NCI-H2227 treated with DMSO at 0.1 percent for 48 hours (cell line): ENCODE measurements at regions not wholly inside any gene's neighbourhood (a gene's known extent, or its start where the extent isn't known, plus 50 kb on each side); places are given as distances from the start of the nearest gene placed in this dataset.
A peak's percentile ranks its signal among the peaks of the same experiment; 100 is the strongest.

Experiments used
- DNase-seq: peaks from one replicate; lab custom pipeline; 2025; lab: John Stamatoyannopoulos, UW

DNA sequence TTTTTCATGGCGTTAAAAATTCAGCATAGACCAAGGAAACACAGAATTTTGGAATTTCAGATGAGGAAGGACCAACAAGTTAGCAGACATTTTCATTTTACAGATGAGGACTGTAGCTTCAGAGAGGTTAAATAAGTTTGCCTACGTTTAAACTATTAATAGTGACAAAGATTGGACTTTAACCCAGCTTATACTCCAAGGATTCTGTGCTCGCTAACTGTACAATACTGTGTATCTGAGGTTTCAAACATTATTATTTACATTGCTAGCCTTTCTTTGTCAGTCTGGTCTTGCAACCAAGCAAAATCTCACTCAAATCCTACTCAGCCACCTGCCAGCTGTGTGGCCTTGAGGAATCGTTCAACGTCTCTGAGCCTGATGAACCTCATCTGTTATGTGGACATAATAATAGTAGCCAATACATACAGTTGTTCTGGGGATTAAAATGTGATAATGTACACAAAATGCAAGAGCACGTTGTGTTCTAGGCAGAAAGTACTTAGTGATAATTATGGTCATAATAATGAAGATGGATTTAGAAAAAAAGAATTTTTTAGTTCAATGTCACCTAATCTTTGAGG lies 462.4 kb upstream of the TRIB2 start:
- DNase-seq: no peak

DNA sequence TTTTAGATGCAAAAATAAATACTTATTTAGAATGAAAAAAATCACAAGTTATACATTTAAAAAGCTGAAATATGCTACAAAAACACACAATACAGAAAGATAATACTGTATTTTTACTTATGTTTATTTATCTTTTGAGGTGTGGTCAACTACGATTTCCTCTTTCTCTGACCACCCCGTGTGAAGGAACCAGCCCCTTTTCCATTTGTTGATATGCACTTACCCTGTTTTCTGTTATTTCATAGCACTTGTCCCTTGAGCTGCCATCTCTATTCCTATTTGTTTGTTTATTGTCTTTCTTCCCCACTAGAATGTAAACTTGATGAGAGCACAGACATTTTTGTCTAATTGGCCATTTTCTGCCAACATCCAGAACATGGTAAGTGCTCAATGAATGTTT lies 460.5 kb upstream of the TRIB2 start:
- no peak for DNase-seq

DNA sequence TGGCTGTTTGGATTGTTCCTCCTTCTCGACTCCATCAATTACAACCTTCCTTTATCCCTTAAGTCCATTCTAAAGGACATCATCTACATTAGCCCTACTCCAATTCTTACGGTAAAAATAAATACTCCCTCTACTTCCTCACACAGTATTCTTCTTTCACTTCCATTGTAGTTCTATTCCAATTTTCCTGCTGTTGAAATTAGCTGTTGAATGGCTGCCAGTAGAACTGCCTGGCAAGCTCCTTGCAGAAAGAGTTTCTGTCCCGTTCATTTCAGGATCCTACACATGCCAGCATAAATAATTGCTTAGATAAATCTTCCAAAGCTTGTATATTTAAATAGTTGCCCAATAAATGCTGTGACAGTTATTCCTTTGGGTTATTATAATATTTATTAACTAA lies 459.3 kb upstream of the TRIB2 start:
- DNase-seq: no peak

DNA sequence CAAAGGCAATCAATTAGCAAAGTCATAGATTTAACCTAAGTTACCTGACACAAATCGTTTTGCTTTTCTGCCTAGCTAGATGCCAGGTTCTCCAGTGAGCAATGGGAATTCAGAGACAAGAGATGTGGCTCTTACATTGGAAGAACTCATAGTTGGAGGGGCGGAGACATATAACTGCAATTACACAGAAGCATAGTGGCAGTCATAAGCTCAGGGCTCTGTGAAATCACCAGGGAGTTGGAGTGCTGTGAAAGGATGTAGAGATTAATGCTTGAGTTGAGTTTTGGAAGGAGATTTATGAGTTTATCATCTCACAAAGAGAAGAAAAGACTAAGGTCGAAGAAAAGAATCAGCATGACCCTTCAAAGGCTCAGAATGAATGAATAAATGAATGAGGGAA lies 457.2 kb upstream of the TRIB2 start:
- no peak for DNase-seq

- DNase-seq: no peak
Measured at GRCh38 chr2:12261986-12262680, 454.6 kb upstream of the TRIB2 start.

DNA sequence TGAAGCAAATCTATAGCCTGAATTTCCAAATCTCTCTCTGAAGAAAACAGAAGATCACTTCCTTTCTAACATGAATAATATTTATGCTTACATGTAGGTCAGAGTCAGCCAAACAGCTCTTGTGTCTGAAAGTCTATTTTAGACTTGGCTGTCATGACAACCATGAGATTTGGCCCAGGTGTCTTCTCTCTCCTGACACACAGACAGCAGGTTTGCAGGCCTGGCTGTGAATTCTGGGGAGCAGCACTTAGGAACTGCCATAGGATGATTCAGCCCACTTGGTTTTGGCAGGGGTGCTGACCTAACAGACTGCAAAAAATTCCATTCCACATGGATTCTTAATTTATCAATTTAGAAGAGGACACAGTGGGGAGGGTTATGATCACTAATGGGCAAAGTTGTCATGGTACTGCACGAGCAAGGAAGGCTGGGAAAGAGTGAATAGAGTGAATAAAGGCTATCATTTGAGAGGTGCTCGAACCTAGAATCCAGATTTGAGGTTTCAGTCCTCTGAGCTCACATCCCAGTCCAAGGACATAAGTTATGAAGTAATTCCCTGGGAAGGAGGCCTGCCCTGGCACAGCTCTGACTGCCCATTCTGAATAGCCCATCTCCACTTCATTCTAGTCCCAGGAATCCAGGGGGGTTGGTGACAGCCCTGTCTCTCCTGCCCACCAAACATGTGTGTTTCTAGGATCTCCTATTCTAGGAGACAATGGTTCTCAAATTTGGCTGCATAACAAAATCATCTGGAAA lies 453.9 kb upstream of the TRIB2 start:
- no peak for DNase-seq

GRCh38 chr2:12263730-12264129 lies 453.0 kb upstream of the TRIB2 start:
- DNase-seq: no peak

DNA sequence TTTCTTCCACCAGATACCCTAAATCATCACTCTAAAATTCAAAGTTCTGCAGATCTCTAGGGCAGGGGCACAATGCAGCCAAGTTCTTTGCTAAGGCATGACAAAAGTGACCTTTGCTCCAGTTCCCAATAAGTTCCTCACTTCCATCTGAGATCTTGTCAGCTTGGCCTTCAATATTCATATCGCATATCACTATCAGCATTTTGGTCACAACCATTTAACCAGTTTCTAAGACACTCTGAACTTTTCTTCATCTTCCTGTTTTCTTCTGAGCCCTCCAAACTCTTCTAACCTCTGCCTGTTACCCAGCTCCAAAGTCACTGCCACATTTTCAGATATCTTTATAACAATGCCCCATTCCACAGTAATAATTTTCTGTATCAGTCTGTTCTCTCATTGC lies 452.6 kb upstream of the TRIB2 start:
- no peak for DNase-seq

GRCh38 chr2:12265646-12266045 lies 451.1 kb upstream of the TRIB2 start:
- no peak for DNase-seq

GRCh38 chr2:12267042-12267441 lies 449.7 kb upstream of the TRIB2 start:
- DNase-seq: no peak

DNA sequence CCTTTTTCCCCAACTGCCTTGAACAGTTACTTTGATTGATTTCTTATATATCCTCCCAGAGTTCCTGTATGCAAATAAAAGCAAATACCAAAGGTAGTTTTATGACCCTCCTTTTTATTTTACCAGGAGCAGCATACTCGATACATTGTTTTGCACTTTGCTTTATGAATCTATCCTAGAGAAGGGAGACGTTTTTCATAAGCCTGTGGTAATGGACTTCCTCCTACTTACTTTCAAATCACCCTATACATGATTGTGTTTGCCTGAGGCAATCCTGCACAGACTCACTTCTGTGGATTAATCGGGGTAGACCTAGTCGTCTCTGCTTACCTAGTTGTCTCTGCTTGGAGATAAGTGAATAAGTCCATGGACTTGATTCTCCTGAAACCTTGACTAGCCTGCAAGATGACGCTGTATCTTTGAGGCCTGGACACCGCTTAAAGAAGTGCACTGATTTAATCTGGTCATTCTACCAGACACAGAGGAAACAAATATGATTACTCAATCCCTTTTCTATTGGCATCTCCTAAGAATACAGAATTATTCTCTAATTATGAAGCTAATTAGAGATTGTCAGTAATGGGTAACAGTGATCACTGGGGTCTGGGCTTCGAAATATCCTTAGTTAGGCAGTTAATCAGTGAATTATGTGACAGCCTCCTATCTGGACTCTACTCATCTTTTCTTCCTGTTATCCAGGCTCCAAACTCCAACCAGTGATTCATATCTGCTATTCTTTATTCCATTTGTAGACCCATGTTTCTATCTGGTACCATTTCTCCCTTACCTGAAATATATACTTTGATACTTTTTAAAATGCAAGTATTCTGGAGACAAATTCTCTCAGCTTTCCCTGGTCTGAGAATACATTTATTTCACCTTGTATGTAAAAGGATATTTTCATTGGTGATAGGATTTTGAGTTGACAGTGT lies 447.4 kb upstream of the TRIB2 start:
- no peak for DNase-seq

- no peak for DNase-seq
Measured at GRCh38 chr2:12270876-12271588, 445.7 kb upstream of the TRIB2 start.

DNA sequence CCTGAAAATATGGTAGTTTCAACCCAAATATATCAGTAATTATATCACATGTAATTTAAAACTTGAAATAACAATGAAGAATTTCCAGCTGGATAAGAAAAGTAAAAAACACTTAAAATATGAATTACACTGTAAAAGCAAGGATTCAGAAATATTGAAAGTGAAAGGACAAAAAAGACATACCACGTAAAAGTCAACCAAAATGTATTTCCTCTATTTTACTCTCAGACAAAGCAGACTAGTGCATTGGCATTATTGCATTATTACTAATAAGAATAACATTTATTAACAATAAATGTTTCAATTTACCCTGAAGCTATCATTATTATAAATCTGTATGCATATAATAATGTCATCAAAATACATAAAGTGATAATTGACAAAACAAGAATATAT lies 445.1 kb upstream of the TRIB2 start:
- DNase-seq: no peak

- no peak for DNase-seq
Measured at GRCh38 chr2:12273111-12273510, 443.6 kb upstream of the TRIB2 start.

DNA sequence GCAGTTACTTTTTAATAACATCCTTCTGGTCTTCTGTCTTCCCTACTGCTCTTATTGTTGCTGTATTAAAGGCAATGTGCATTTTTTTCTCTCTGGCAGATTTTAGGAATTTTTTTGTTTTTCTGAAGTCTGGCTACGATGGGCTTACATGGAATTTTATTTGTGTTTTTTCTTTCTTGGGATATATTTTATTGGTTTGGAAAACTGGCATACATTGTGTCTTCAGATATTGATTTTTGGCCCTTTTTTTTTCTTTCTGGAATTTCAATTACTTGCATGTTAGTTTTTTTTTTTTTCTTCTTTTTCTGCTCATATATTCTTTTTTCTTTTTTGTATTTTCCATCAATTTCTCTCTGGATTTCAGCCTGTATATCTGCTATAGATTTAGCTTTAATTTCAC lies 442.1 kb upstream of the TRIB2 start:
- no peak for DNase-seq

DNA sequence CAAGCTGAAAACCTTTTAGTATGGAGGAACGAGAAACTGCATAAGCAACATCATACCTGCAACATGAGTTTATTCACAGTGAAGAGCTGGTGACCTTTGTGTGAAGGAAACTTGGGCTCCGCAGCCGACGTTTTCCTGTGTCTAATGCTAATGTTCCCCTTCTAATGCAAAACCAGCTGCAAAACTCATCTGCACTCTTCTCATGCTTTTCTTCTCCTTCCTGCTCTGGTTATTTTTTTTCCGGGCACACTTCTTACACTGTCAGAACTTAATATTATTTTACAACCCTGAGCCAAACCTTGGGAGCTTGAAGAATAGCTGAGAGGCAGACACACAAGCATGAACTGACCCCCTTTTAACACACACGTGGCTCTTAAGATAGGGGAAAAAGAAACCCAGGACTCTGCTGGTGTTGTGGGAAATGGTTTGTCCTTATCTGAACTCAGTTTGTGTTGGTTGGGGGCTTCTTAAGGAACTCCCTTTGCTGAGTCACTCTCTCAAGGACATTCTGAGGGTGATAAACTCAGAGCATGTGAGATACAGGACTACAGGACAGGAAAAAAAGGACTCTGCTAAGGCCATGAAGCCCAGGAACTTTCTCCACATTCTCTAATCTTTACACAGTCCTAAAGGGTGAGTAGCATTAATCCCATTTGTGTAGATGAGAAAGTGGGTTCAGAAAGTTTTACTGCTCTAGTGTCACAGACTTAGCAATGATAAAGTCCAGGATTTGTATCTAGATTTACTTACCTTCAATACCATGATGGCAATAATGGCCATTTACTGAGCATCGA lies 439.3 kb upstream of the TRIB2 start:
- DNase-seq: peak; percentile 17

DNA sequence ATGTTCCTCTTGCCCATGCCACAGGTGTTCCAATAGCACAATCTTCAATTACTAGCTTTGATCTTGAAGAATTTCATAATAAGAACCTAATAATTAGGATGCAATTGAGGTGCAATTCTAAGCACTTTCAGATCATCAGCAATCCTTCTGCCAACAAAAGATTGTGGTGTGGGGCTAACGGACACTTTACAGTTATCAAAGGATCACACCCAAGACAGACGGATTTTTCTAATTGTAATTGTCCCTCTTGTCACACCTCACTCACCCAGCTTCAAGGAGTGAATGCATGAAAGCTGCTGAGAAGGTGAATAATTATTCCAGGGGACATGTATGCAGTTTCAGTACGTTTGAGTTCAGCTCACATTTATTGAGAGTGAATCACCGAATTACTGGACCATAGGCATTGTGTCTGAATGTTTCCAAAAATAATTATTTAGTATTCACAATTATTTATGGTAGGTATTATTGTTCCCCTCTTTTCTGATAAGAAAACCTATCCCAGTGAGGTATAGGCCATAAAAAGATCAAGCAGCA lies 438.5 kb upstream of the TRIB2 start:
- DNase-seq: peak; percentile 21

DNA sequence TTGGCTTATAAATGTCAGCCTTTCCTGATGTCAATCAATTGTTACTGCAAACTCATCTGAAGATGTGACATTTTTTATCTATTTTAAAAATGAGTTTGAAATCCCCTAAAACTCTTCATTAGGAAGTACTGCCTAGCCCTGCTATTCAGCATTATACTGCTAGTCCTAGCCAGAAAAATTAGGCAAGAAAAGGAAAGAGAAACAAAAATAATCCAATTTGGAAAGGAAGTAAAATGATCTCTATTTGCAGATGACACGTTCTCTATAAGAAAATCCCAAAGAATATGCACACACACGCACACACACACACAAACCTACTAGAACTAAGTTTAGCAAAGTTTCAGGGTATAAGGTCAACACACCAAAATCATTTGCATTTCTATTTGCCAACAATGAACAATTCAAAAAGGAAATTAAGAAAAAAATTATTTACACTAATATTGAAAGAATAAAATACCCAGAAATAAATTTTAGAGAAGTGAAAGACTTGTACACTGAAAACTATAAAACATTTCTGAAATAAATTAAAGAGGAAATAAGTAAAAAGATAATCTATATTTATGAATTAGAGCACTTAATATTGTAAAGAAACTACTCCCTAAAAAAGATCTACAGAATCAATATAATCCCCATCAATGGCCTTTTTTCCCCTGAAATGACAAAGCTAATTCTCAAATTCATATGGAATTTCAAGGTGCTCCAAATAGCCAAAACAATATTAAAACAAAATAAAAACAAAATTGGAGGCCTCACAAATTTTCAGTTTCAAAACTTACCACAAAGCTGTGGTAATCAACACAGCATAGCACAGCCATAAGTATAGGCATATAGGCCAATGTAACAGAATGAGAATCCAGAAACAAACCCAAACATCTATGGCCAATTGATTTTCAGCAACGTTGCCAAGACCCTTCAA lies 433.7 kb upstream of the TRIB2 start:
- no peak for DNase-seq

DNA sequence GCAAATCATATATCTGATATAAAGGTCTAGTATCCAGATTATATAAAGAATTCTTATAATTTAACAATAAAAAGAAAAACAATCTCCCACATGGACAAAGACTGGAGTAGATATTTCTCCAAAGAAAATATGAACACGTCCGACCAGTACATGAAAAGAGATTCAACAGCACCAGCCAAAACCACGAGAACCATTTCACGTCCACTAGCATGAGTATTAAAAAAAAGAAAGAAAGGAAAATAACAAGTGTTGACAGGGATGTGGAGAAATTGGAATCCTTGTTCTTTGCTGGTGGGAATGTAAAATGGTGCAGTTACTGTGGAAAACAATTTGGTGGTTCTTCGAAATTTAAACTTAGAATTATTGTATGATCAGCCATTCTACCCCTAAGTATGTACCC lies 432.7 kb upstream of the TRIB2 start:
- DNase-seq: no peak

DNA sequence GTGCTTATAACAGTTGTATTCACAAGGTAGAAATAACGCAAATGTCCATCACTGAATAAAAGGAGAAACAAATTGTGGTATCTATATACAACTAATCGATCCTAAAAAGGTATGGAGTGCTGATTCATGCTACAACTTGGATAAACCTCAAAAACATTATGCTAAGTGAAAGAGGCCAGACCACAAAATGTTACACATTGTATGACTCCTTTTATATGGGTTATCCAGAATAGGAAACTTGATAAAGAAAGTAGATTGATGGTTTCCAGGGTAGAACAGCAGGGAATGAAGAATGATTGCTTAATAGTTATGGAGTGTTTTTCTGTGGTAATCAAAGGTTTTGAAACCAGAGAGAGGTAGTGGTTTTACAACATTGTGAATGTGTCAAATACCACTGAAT lies 432.2 kb upstream of the TRIB2 start:
- no peak for DNase-seq
